ENCODE measurements at regions not wholly inside any gene's neighbourhood (a gene's known extent, or its start where the extent isn't known, plus 50 kb on each side); places are given as distances from the start of the nearest gene placed in this dataset.

- no peak overlapping the region for H3K4me3 ChIP-seq (ENCODE audit: low read length)
- no peak overlapping the region for H3K27ac ChIP-seq (ENCODE audit: low read length)
- no peaks in the 10 kb centered on the region for H3K9me3 ChIP-seq (ENCODE audit: control insufficient read depth, insufficient read depth, low read length)
- DNase-seq (ENCODE audit: low read depth, low spot score): no peak
- no peaks in the 10 kb centered on the region for H3K4me1 ChIP-seq (ENCODE audit: control insufficient read depth, insufficient read depth, low read length)
- WGBS (ENCODE audit: insufficient coverage, insufficient read length): no CpG with 5 or more reads among the region's 1 CpG
- no peaks in the 10 kb centered on the region for H3K36me3 ChIP-seq (ENCODE audit: control insufficient read depth, insufficient read depth, low read length)
- H3K27me3 ChIP-seq (ENCODE audit: control insufficient read depth, insufficient read depth, low read length): no peaks in the 10 kb centered on the region
Measured at GRCh38 chr2:198652461-198652860, 805.3 kb downstream of the SATB2 start.

- H3K9me3 ChIP-seq (ENCODE audit: control insufficient read depth, insufficient read depth, low read length): no peaks in the 10 kb centered on the region
- no peak for DNase-seq (ENCODE audit: low read depth, low spot score)
- WGBS (ENCODE audit: insufficient coverage, insufficient read length): no CpG with 5 or more reads among the region's 4 CpGs
- H3K36me3 ChIP-seq (ENCODE audit: control insufficient read depth, insufficient read depth, low read length): no peaks in the 10 kb centered on the region
- H3K4me1 ChIP-seq (ENCODE audit: control insufficient read depth, insufficient read depth, low read length): no peaks in the 10 kb centered on the region
- no peaks in the 10 kb centered on the region for H3K27me3 ChIP-seq (ENCODE audit: control insufficient read depth, insufficient read depth, low read length)
- H3K4me3 ChIP-seq (ENCODE audit: low read length): no peak overlapping the region
- no peak overlapping the region for H3K27ac ChIP-seq (ENCODE audit: low read length)
Measured at GRCh38 chr2:198645816-198646215, 811.9 kb downstream of the SATB2 start.

GRCh38 chr2:198641161-198641560, 816.6 kb downstream of the SATB2 start:
- H3K27ac ChIP-seq (ENCODE audit: low read length): no peak overlapping the region
- no CpG with 5 or more reads among the region's 3 CpGs for WGBS (ENCODE audit: insufficient coverage, insufficient read length)
- H3K4me1 ChIP-seq (ENCODE audit: control insufficient read depth, insufficient read depth, low read length): 0 out of 2 replicates have a peak, but pooled peaks cover 1% of the 10 kb centered on the region
- H3K36me3 ChIP-seq (ENCODE audit: control insufficient read depth, insufficient read depth, low read length): no peaks in the 10 kb centered on the region
- DNase-seq (ENCODE audit: low read depth, low spot score): no peak
- no peaks in the 10 kb centered on the region for H3K9me3 ChIP-seq (ENCODE audit: control insufficient read depth, insufficient read depth, low read length)
- H3K4me3 ChIP-seq (ENCODE audit: low read length): no peak overlapping the region
- H3K27me3 ChIP-seq (ENCODE audit: control insufficient read depth, insufficient read depth, low read length): no peaks in the 10 kb centered on the region

GRCh38 chr2:198640463-198640862, 817.3 kb downstream of the SATB2 start:
- Histone ChIP-seq H3K9me3 (ENCODE audit: control insufficient read depth, insufficient read depth, low read length) (no peaks in the 10 kb centered on the region), H3K36me3 (ENCODE audit: control insufficient read depth, insufficient read depth, low read length) (no peaks in the 10 kb centered on the region), H3K4me1 (ENCODE audit: control insufficient read depth, insufficient read depth, low read length) (0 out of 2 replicates have a peak, but pooled peaks cover 1% of the 10 kb centered on the region), H3K27ac (ENCODE audit: low read length) (no peak overlapping the region), H3K4me3 (ENCODE audit: low read length) (no peak overlapping the region), H3K27me3 (ENCODE audit: control insufficient read depth, insufficient read depth, low read length) (no peaks in the 10 kb centered on the region)
- no CpG with 5 or more reads among the region's 2 CpGs for WGBS (ENCODE audit: insufficient coverage, insufficient read length)
- no peak for DNase-seq (ENCODE audit: low read depth, low spot score)

- H3K27me3 ChIP-seq (ENCODE audit: control insufficient read depth, insufficient read depth, low read length): no peaks in the 10 kb centered on the region
- H3K9me3 ChIP-seq (ENCODE audit: control insufficient read depth, insufficient read depth, low read length): no peaks in the 10 kb centered on the region
- no peak for DNase-seq (ENCODE audit: low read depth, low spot score)
- H3K27ac ChIP-seq (ENCODE audit: low read length): no peak overlapping the region
- H3K36me3 ChIP-seq (ENCODE audit: control insufficient read depth, insufficient read depth, low read length): no peaks in the 10 kb centered on the region
- no peak overlapping the region for H3K4me3 ChIP-seq (ENCODE audit: low read length)
- 0 out of 2 replicates have a peak, but pooled peaks cover 1% of the 10 kb centered on the region for H3K4me1 ChIP-seq (ENCODE audit: control insufficient read depth, insufficient read depth, low read length)
- no CpG with 5 or more reads among the region's 1 CpG for WGBS (ENCODE audit: insufficient coverage, insufficient read length)
Measured at GRCh38 chr2:198639580-198639979, 818.2 kb downstream of the SATB2 start.

GRCh38 chr2:198638577-198638976, 819.2 kb downstream of the SATB2 start:
- WGBS (ENCODE audit: insufficient coverage, insufficient read length): no CpG with 5 or more reads among the region's 3 CpGs
- Histone ChIP-seq H3K4me1 (ENCODE audit: control insufficient read depth, insufficient read depth, low read length) (0 out of 2 replicates have a peak, but pooled peaks cover 1% of the 10 kb centered on the region), H3K36me3 (ENCODE audit: control insufficient read depth, insufficient read depth, low read length) (no peaks in the 10 kb centered on the region), H3K27me3 (ENCODE audit: control insufficient read depth, insufficient read depth, low read length) (no peaks in the 10 kb centered on the region), H3K27ac (ENCODE audit: low read length) (no peak overlapping the region), H3K4me3 (ENCODE audit: low read length) (no peak overlapping the region), H3K9me3 (ENCODE audit: control insufficient read depth, insufficient read depth, low read length) (no peaks in the 10 kb centered on the region)
- no peak for DNase-seq (ENCODE audit: low read depth, low spot score)

- Histone ChIP-seq H3K27me3 (ENCODE audit: control insufficient read depth, insufficient read depth, low read length) (no peaks in the 10 kb centered on the region), H3K4me3 (ENCODE audit: low read length) (no peak overlapping the region), H3K4me1 (ENCODE audit: control insufficient read depth, insufficient read depth, low read length) (no peaks in the 10 kb centered on the region), H3K9me3 (ENCODE audit: control insufficient read depth, insufficient read depth, low read length) (no peaks in the 10 kb centered on the region), H3K36me3 (ENCODE audit: control insufficient read depth, insufficient read depth, low read length) (no peaks in the 10 kb centered on the region), H3K27ac (ENCODE audit: low read length) (no peak overlapping the region)
- WGBS (ENCODE audit: insufficient coverage, insufficient read length): no CpG with 5 or more reads among the region's 3 CpGs
- DNase-seq (ENCODE audit: low read depth, low spot score): no peak
Measured at GRCh38 chr2:198630384-198630783, 826.0 kb downstream of the PLCL1 start.

GRCh38 chr2:198628596-198628995, 824.2 kb downstream of the PLCL1 start:
- Histone ChIP-seq H3K36me3 (ENCODE audit: control insufficient read depth, insufficient read depth, low read length) (no peaks in the 10 kb centered on the region), H3K27me3 (ENCODE audit: control insufficient read depth, insufficient read depth, low read length) (no peaks in the 10 kb centered on the region), H3K4me3 (ENCODE audit: low read length) (no peak overlapping the region), H3K9me3 (ENCODE audit: control insufficient read depth, insufficient read depth, low read length) (no peaks in the 10 kb centered on the region), H3K27ac (ENCODE audit: low read length) (no peak overlapping the region), H3K4me1 (ENCODE audit: control insufficient read depth, insufficient read depth, low read length) (no peaks in the 10 kb centered on the region)
- DNase-seq (ENCODE audit: low read depth, low spot score): no peak
- WGBS (ENCODE audit: insufficient coverage, insufficient read length): no CpG with 5 or more reads among the region's 2 CpGs

- WGBS (ENCODE audit: insufficient coverage, insufficient read length): no CpG with 5 or more reads among the region's 3 CpGs
- H3K27ac ChIP-seq (ENCODE audit: low read length): no peak overlapping the region
- H3K4me3 ChIP-seq (ENCODE audit: low read length): no peak overlapping the region
- no peaks in the 10 kb centered on the region for H3K9me3 ChIP-seq (ENCODE audit: control insufficient read depth, insufficient read depth, low read length)
- no peaks in the 10 kb centered on the region for H3K27me3 ChIP-seq (ENCODE audit: control insufficient read depth, insufficient read depth, low read length)
- H3K4me1 ChIP-seq (ENCODE audit: control insufficient read depth, insufficient read depth, low read length): no peaks in the 10 kb centered on the region
- no peak for DNase-seq (ENCODE audit: low read depth, low spot score)
- no peaks in the 10 kb centered on the region for H3K36me3 ChIP-seq (ENCODE audit: control insufficient read depth, insufficient read depth, low read length)
Measured at GRCh38 chr2:198622986-198623730, 818.8 kb downstream of the PLCL1 start.

GRCh38 chr2:198615972-198616371, 811.6 kb downstream of the PLCL1 start:
- H3K4me3 ChIP-seq (ENCODE audit: low read length): no peak overlapping the region
- H3K36me3 ChIP-seq (ENCODE audit: control insufficient read depth, insufficient read depth, low read length): no peaks in the 10 kb centered on the region
- H3K27me3 ChIP-seq (ENCODE audit: control insufficient read depth, insufficient read depth, low read length): no peaks in the 10 kb centered on the region
- H3K9me3 ChIP-seq (ENCODE audit: control insufficient read depth, insufficient read depth, low read length): no peaks in the 10 kb centered on the region
- DNase-seq (ENCODE audit: low read depth, low spot score): no peak
- no CpG with 5 or more reads among the region's 4 CpGs for WGBS (ENCODE audit: insufficient coverage, insufficient read length)
- no peaks in the 10 kb centered on the region for H3K4me1 ChIP-seq (ENCODE audit: control insufficient read depth, insufficient read depth, low read length)
- no peak overlapping the region for H3K27ac ChIP-seq (ENCODE audit: low read length)

- no peaks in the 10 kb centered on the region for H3K9me3 ChIP-seq (ENCODE audit: control insufficient read depth, insufficient read depth, low read length)
- no peak overlapping the region for H3K27ac ChIP-seq (ENCODE audit: low read length)
- WGBS (ENCODE audit: insufficient coverage, insufficient read length): no CpG with 5 or more reads among the region's 3 CpGs
- H3K27me3 ChIP-seq (ENCODE audit: control insufficient read depth, insufficient read depth, low read length): no peaks in the 10 kb centered on the region
- no peaks in the 10 kb centered on the region for H3K36me3 ChIP-seq (ENCODE audit: control insufficient read depth, insufficient read depth, low read length)
- H3K4me1 ChIP-seq (ENCODE audit: control insufficient read depth, insufficient read depth, low read length): no peaks in the 10 kb centered on the region
- H3K4me3 ChIP-seq (ENCODE audit: low read length): no peak overlapping the region
- no peak for DNase-seq (ENCODE audit: low read depth, low spot score)
Measured at GRCh38 chr2:198611201-198611600, 806.8 kb downstream of the PLCL1 start.

Data from iPS DF 6.9 (cell line).